ENCODE measurements at regions not wholly inside any gene's neighbourhood (a gene's known extent, or its start where the extent isn't known, plus 50 kb on each side); places are given as distances from the start of the nearest gene placed in this dataset.
"Not testable (repeated sequence)": the region's sequence is repeated elsewhere in the genome, so short reads cannot be mapped to it uniquely, and the experiment has no call there.

DNA sequence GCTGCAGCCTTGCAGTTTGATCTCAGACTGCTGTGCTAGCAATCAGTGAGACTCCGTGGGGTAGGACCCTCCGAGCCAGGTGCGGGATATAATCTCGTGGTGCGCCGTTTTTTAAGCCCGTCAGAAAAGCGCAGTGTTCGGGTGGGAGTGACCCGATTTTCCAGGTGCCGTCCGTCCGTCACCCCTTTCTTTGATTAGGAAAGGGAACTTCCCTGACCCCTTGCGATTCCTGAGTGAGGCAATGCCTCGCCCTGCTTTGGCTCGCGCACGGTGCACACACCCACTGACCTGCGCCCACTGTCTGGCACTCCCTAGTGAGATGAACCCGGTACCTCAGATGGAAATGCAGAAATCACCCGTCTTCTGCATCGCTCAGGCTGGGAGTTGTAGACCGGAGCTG lies 203.2 kb downstream of the SNCAIP start:
- DNase-seq (ENCODE audit: low spot score) = not testable (repeated sequence)

DNA sequence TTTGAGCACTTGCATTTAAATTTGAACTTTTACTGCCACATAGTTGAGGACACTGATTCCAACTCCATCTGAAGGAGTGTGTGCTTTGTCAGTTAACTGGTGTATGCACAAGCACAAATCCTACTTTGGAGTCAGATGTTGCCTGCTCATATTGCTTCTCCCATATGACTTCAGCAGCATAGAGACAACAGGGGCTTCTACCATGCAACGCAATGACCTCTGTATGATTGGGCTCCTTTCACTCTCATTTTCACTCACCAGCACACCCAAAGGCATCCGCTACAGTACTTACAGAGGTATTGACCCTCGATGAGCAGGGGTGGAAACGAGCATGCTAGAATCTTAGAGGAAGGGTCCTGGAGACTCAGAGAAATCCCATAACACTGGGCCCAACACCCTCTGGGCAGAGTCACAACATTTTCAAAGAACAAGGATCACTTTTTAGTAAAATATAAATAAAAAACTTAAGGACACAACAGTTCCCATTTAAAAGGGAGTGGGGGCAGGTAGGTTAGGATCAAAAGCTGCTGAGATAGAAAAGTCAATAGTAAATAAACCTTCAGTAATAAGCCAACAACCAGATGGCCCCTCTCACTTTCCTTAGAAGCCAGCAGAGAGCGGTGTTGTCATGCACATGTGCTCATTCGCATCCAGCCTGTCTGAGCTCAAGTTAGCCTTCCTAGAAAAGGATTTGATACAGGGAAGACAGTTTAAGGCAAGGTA lies 203.8 kb downstream of the SNCAIP start:
- peak; percentile 32 for DNase-seq (ENCODE audit: low spot score)

DNA sequence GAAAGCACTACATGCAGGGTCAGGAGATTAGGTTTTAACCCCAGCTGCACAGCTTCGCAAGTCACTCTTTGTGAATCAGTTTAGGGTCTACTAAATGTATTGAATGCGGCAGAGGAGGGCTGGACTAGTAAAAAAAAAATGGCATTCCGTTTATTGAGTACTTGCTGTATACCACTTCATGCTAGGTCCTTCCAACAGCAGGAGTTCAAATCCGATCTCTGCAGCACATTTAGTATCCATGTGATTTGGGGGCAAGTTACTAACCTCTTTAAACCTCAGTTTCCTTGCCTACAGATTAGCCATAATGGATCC lies 204.4 kb downstream of the SNCAIP start:
- DNase-seq (ENCODE audit: low spot score) = no peak

DNA sequence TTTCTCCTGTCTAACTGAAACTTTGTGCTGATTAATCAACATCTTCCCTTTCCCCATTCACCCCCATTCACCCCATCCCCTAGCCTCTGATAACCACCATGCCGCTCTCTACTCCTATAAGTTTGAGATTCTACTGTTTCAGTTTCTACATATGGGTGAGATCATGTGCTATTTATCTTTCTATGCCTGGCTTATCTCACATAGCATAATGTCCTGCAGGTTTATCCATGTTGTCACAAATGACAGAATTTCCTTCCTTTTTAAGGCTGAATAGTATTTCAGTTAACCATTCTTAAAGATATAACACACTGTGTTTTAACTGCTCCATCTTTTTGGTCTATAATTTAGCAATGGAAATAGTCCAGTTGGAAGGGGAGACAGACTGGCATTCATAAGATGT lies 205.1 kb downstream of the SNCAIP start:
- no peak for DNase-seq (ENCODE audit: low spot score)

DNA sequence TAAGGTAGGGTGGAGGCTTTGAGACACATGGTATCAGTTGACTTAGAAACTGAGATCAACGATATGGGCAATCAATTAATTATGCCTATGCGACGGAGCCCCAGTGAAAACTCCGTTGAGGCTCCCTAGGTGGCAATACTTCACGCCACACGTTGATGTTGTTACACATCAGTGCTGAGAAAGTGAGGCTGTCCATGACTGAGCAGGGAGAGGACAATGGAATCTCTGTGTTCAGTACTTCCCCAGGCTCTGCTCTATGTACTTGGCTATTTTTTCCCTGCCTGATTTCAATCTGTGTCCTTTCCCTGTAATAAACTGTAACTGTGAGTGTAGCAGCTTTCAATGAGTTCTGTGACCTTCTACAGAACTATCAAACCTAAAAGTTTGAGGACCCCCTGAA lies 211.7 kb downstream of the SNCAIP start:
- DNase-seq (ENCODE audit: low spot score) = no peak

DNA sequence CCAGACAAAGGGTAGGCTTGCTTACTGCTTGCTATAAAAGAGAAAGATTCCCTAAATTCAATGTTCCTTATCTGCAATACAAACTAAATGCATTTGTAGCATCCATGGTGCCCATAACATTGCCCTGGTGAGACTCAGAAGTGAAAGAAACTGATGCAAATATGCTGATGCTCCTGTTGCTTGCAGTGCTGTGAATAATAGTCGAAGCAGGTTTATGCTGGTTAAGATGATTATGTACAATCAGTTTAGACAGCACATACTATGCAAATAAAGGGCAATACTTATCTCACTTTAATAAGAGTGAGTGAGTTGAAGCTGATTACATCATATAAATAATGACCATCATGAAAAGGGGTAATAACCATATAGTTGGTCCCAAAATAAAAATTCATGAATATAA lies 215.5 kb downstream of the SNCAIP start:
- DNase-seq (ENCODE audit: low spot score) = no peak

DNA sequence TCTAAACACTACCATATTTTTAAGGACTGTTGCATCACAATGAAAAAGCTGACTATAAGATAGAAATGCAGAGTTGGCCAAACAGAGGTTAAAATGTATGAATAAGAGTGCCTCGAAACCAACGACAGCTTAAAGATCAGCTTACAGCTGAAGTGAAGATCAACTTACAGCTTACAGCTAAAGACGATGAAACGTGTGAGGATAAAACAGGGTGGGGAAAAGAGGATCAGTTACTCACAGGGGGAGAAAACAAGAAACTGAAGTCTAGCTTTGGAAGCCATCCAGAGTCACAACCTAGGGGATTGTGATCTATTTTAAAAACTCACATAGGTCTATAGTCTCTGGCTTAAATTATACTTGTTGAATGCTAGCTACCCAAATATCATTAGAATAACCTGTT lies 220.0 kb downstream of the SNCAIP start:
- DNase-seq (ENCODE audit: low spot score) = no peak

DNA sequence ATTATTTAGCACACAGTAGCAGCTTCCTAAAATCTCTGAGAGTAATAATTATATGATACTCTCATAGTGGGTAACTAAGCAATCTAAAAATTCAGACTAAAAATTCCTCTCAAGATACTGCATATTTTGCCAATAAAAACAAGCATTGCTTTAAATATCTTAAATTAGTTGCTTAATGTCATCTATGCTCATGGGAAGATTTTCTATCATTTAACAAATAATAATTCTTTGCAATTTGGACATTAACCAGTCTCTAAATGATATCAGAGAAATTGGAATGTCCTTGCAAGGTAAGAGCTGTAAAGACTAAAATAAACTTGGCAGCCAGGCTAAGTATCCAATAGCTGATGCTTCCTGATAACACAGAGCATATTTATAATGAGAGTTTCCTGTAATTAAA lies 221.8 kb downstream of the SNCAIP start:
- DNase-seq (ENCODE audit: low spot score) = no peak

DNA sequence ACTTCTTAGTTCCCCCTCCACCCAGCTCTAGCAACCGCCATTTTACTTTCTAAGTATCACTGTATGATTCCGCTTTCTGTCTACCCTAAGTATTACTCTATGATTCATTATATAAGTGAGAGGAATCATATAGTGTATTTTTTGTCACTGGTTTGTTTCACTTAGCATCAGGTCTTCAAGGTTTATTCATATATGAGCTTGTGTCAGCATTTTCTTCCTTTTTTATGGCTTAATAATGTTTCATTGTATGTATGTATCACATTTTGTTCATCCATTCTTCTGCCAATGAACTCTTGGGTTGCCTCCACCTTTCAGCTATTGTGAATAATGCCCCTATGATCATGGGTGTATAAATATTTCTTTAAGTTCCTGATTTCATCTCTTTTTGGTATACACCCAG lies 222.8 kb downstream of the SNCAIP start:
- no peak for DNase-seq (ENCODE audit: low spot score)

DNA sequence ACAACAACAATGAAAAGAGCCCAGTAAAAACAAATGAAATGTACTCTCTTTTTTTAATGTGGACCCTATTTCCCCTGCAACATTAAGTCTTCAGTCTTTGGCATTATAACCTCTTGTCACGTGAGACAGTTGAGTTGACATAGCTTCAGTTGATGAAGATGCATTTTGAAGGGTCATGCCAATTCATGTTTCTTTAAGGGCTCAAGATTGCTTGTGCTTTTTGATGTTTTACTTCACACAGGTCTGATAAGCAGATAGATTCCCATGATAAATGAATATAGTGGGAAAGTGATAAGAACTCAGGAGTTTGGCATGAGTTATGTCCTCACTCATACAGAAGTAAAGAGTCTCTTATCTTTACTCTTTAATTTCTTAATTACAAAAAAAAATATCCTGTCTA lies 229.4 kb downstream of the SNCAIP start:
- no peak for DNase-seq (ENCODE audit: low spot score)

DNA sequence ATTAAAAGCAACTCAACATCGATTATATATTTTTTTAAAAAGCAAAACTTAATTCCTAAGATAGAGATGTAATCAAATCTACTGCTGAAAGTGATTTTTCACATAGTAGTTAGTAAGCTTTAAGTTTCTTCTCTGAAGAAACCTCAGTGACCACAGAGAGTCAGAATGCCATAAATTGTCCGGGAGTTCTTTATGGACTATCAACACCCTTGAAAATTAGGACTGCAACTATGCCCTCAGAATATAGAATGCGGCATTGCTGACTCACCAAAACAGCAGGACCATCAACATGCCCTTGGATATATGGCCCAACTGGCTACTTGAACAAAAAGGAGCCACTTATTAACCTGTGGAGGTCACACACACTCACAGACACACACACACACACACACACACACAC lies 228.9 kb upstream of the SNX2 start:
- no peak for DNase-seq (ENCODE audit: low spot score)

DNA sequence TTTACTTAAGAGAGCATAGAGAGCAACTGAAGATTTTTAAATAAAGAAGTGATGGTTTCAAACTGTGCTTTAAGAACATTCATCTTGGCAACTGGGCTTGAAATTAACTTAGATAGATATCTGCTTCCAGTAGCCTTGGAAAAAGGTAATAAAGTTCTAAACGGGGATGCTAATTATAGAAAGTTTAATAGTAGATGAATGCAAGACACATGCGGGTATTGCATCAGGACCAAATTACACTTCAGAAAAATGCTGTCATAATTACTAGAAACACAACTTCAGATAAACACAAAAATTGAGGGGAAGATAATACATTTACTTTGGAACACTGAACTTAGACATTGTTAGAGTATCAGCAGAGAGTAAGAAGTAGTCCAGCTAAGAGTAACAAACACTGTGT lies 227.7 kb upstream of the SNX2 start:
- DNase-seq (ENCODE audit: low spot score) = no peak

DNA sequence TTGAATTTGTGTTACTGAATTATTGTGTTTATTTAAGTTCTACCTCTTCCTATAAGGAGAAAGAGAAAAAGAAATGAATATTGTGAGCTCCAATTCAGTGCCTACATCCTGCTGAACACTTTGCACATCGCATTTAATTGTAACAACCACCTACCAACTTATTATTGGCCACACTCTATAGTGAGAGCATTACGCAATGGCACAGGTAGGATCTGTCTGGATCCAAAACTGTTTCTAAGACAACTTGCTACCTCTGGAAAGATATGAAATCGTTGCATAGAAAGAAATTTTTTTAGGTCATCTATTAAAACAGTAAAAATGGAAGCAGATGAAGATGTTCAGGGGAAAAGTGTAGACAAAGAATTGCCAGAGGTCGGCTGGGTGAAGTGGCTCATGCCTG lies 227.2 kb upstream of the SNX2 start:
- DNase-seq (ENCODE audit: low spot score) = no peak

DNA sequence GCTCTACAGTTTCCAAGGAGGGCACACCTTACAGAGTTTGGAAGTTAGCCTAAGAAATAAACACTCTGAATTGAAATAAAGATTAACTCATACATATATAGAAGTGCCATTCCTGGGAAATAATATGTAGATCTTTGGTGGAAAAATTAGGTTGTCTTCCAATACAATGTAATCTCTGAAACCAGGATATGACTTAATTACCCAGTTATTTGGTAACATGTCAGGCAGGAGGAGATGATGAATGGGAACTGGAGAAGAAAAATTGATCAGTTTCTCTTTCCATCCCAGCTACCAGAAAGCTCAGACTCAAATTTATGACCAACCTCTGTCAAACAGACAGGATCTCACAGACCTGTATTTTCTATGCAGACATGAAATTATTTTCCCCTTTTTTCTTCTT lies 215.2 kb upstream of the SNX2 start:
- DNase-seq (ENCODE audit: low spot score) = no peak

DNA sequence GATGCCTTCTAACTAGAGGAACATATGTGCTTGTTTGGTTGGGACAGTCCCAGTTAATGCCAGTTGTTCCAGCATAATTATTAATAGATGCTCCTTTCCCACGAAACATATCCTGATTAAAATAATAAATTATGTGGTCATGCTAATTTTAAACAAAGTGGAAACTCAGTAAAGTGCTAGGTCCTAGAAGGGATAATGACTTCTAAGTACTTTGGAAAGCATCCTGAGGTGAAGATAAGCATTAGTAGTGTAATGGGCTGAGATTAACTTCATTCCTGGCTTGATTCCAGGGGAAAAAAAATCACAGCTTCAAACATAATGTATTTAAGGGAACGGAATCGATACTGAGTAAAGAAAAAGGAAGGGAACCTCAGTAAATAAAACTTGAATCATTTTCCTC lies 213.7 kb upstream of the SNX2 start:
- DNase-seq (ENCODE audit: low spot score) = no peak

DNA sequence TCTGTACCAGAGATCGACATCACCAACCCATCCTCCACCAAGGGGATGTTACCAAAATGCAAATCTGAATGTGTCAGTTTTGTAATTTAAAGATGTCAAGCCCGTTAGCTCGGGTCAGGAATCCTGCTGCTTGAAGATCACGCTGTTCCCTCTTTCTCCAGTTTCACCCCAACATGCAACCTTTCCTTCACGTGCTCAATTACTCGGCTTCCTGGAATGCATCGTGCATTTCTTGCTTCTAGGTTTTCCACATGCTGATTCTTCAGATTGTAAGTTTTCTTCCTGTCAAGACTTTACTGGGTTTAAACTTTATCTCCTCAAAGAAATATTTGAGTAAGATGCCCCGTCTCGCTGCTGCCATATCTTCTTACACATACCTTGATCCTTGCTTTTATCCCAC lies 209.5 kb upstream of the SNX2 start:
- no peak for DNase-seq (ENCODE audit: low spot score)

DNA sequence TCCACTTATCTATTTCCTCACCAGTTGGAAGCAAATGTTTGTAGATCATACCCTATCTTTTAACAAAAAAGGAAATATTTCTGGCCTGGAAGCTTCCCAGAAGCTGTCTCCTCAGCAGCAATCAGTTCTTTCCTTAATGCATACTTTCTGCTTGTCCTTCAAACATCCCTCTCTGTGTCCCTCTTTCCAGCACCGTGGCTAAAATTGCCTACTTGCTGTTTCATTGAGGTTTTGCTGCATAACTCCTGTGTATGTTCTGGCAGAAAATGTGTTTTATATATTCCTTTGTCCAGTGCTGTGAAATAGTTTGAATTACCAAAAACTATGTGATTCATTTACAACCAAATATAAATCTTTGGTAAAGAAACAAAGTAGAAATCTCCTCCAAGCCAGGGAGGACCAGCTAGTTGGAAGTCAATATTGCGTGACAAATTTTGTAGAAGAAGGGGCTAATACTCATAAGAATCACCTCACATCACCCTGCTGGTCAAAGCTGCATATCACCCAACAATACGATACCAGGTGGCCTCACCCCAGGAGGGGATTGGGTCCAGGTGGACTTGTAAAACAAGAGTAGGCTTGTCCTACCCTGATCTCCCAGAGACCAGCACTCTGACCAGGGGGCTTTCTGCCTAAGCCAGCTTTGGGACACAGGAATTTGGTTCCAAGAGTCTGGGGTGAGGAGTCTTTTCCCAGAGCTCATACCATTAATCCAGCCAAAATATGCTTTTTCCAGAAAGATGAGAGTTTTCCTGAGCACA lies 198.4 kb upstream of the SNX2 start:
- DNase-seq (ENCODE audit: low spot score) = no peak

DNA sequence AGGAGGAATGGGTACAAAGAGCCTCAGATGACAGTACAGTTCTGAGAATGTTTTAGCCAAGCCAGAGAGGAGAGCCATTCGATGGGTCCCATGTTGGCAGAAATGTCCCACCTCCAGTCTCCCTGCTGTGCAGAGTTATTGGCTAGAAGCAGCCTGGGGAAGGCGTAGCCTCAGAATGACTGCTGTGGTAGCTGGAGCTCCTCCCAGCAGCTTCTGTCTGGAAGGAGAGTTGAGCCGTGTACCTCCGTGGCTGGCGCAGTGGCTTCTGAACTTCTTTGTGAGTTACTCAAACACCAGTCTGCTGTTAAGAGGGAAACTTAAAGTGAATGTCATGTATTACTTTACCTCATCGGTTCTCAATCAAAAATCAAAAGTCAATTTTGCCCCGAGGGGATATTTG lies 193.3 kb upstream of the SNX2 start:
- DNase-seq (ENCODE audit: low spot score) = no peak

DNA sequence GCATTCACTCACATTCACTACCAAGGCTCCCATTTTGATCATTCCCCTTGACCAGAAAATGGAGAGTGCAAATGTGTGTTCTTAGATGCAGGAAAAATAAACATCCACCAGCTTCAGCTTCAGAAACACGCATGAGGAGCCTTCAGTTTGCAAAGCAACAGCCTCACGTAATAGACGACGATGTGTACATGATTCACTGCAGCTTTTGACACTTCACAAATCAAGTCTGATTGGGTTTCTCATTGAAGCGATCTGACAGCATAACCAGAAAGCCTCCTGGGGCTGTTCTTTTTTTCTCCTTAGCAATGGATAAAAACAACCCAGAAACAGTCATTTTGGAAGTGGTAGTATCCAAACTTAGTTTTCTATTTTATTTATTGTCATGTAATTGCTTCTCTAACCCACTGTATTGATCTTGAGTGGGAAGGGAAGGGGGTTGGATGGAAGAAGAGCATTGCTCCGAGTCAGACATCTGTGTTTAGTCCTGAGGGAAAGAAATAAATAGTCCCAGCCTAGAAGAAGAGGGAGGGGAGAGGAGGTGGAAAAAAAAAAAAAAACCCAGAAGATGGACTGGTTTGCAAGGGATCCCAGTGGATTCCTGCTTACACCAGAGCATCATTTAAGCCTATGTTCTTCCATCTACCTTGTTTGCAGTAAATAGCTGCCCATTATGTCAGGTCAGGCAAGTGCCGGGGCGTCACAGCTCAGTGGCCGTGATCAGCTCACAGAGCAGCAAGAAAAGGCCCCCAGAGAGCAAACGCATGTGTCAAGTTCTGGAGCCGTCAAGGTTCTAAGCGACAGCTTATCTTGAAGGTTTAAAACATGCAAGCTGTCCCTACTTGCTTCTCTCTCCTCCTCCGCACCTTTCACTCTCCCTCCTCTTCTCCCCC lies 190.2 kb upstream of the SNX2 start:
- DNase-seq (ENCODE audit: low spot score) = no peak

DNA sequence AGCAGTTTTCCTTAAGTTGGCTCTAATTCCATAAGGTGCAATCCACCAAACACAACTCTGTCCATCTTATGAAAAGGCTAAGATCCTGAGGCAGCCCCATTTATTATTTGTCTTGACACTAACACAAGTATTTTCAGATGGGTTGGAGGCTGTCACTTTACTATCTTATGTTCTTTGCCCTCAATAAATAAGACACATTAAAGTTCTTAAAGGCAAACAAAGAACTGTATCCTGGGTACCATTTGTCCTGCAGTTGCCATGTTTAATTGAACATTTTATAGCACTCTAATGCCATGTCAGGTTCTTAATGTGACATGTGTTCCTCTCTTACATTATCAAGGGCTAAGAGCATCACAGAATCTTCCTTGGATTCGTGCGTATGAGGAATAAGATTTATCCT lies 189.5 kb upstream of the SNX2 start:
- no peak for DNase-seq (ENCODE audit: low spot score)

DNA sequence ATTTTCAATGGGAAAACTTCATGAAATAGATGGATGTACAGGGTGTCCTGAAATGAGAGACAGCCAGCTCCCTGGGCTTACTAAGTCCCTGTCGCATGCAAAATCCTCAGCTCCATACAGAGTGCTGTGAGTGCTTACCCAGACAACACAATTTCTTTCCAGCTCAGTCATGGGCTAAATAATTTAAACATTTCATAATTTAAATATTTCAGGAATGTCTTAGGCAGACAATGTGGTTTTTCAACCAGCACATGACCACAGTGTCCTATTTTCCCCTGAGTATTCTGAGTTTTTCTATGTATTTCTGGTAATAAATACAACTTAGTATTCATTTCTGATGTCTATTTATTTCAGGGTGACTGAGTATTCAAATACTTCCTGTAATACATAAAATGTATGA lies 188.5 kb upstream of the SNX2 start:
- DNase-seq (ENCODE audit: low spot score) = no peak

DNA sequence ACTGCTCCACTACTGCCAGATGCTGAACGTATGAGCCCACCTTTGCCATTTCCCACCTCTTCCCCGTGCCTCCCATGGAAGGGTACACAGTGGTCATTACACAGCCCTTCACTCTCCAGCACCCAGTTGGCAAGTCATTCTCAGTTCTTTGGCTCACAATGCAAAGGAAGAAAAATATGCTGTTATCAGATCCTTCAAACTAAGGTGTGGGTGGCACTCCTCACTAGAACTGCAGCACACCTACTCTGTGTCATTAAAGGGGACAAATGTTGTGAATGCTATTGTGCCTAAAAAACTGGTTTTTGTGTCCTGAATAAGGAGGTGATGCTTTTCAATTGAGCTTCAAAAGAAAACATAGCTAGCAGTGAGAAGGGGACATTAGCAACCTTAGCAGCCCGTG lies 183.1 kb upstream of the SNX2 start:
- DNase-seq (ENCODE audit: low spot score) = no peak

DNA sequence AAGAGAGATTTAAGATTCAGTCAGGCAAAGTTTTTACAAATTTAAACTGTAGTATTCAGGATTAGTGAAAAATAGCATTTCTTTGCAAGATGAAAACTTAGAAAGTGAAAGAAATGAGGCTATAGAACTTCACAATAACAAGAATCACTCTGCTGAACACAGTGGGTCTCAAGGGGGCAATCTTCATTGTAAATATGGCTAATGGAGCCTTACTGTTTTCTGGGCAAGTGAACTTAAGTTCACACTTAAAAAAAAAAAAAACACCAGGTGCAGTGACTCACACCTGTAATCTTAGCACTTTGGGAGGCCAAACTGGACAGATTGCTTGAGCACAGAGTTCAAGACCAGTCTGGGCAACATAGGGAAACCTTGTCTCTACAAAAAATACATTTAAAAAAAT lies 175.9 kb upstream of the SNX2 start:
- DNase-seq (ENCODE audit: low spot score) = no peak
